Mesothelial cell of epicardium (in vitro differentiated cells): ENCODE measurements at regions not wholly inside any gene's neighbourhood (a gene's known extent, or its start where the extent isn't known, plus 50 kb on each side); places are given as distances from the start of the nearest gene placed in this dataset.

Experiments
- DNase-seq, 2 experiments: peaks; one replicate each; pipeline ENCODE4 v3.0.0; 2021; ENCODE audit warnings: low spot score in 2 of 2; ENCODE audit not compliant: unreplicated experiment in 2 of 2
- H3K27ac Mint-ChIP-seq: 2 replicates; pipeline ENCODE4 v1.8.0; 2021; ENCODE audit warnings: mixed read lengths
- H3K27me3 Mint-ChIP-seq: 2 replicates; pipeline ENCODE4 v1.8.0; 2021; ENCODE audit warnings: low read depth, mixed read lengths
- H3K36me3 Mint-ChIP-seq: 2 replicates; pipeline ENCODE4 v1.8.0; 2021; ENCODE audit warnings: mixed read lengths
- H3K4me1 Mint-ChIP-seq: 2 replicates; pipeline ENCODE4 v1.8.0; 2021; ENCODE audit warnings: mixed read lengths
- H3K4me3 Mint-ChIP-seq: 2 replicates; pipeline ENCODE4 v1.8.0; 2021; ENCODE audit warnings: mild to moderate bottlenecking, moderate library complexity, mixed read lengths
- H3K9me3 Mint-ChIP-seq: 2 replicates; pipeline ENCODE4 v1.8.0; 2021; ENCODE audit warnings: mixed read lengths
- TF ChIP-seq, protein P1 (sequence below): fragments of 200-600 bp; sonication (generic); IDR thresholded peaks from one replicate; pipeline ENCODE4 v1.5.0; 2021; ENCODE audit warnings: antibody characterized with exemption; ENCODE audit not compliant: unreplicated experiment

DNA sequence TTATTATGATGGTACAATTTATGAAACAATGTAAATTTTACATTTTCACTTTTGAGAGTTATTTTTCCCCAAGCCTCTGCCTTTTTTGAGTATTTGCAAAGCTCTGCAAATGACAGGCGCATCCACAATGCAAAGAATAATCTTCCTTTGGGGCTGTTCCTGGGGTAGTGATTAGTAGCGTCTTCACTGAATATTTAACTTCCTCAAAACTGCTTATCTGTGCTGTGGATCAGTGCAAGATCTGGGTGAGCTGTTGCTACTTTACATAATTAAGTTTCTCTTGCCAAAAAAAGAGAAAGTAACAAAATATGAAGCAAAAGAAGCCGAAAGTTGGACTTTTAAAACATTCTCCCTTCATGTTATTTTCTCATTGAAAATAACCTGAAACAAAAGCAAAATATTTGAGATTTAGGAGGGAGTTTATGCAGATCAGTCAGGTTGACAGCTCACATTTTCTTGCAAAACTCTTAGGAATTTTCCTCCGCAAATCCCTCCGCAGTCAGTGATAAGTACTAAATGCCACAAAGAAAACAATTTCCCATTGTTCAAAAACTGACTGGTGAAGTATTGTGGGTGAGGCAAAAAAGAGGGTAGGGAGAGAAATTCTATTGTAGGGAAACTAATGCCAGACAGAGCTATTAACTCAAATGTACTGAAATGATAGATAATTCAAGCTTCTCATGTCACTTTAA lies 276.4 kb upstream of the B3GALT2 start:
- H3K4me3 Mint-ChIP-seq: peak overlapping the region; percentile 33
- DNase-seq: no peak
- TF ChIP-seq, protein P1, sequence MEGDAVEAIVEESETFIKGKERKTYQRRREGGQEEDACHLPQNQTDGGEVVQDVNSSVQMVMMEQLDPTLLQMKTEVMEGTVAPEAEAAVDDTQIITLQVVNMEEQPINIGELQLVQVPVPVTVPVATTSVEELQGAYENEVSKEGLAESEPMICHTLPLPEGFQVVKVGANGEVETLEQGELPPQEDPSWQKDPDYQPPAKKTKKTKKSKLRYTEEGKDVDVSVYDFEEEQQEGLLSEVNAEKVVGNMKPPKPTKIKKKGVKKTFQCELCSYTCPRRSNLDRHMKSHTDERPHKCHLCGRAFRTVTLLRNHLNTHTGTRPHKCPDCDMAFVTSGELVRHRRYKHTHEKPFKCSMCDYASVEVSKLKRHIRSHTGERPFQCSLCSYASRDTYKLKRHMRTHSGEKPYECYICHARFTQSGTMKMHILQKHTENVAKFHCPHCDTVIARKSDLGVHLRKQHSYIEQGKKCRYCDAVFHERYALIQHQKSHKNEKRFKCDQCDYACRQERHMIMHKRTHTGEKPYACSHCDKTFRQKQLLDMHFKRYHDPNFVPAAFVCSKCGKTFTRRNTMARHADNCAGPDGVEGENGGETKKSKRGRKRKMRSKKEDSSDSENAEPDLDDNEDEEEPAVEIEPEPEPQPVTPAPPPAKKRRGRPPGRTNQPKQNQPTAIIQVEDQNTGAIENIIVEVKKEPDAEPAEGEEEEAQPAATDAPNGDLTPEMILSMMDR: no peak
- peaks cover 39% of the 10 kb centered on the region for H3K4me1 Mint-ChIP-seq
- no peaks in the 10 kb centered on the region for H3K36me3 Mint-ChIP-seq
- H3K27ac Mint-ChIP-seq: peak overlapping the region; percentile 76
- H3K9me3 Mint-ChIP-seq: no peaks in the 10 kb centered on the region
- H3K27me3 Mint-ChIP-seq: no peaks in the 10 kb centered on the region

DNA sequence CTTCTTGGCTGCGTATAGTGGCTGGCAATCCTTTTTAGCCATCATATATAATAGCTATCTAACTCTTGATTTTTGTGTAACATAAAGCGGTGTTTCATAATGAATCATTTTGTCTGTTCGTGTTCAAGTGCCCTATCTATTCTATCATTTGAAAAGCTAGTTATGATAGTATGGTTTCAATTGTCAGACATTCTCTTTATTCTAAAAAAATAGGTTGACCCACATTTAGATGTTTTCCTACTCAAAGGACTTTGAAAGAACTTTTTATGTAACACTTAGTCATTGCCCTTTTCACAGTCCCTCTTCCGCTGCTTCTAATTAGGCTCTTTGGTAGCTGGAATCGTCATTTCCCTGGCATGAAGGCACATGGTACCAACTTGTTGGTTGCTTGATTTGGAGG lies 272.2 kb upstream of the B3GALT2 start:
- H3K27me3 Mint-ChIP-seq: no peaks in the 10 kb centered on the region
- TF ChIP-seq, protein P1: no peak
- DNase-seq: no peak
- H3K4me3 Mint-ChIP-seq: no peak overlapping the region
- H3K9me3 Mint-ChIP-seq: no peaks in the 10 kb centered on the region
- no peaks in the 10 kb centered on the region for H3K36me3 Mint-ChIP-seq
- no peak overlapping the region for H3K27ac Mint-ChIP-seq
- H3K4me1 Mint-ChIP-seq: peaks cover 31% of the 10 kb centered on the region

DNA sequence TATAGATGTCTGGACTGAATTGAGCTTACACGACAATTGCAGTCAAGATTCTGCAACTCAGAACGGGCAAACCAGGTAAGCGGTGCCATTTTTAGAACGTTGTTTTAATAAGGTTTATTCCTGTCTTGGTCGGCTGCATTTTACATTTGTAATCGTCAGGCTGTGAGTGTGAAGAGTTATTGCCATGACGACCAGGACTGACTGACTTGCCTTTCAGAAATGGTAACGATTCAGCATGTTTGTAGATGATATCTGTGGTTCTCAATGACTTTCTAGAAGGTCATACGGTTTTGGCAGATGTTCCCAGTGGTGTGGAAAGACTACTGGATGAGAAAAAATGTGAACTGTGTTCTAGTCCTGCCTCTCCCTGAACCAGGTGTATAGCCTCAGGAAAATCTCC lies 271.3 kb upstream of the B3GALT2 start:
- H3K9me3 Mint-ChIP-seq: no peaks in the 10 kb centered on the region

DNA sequence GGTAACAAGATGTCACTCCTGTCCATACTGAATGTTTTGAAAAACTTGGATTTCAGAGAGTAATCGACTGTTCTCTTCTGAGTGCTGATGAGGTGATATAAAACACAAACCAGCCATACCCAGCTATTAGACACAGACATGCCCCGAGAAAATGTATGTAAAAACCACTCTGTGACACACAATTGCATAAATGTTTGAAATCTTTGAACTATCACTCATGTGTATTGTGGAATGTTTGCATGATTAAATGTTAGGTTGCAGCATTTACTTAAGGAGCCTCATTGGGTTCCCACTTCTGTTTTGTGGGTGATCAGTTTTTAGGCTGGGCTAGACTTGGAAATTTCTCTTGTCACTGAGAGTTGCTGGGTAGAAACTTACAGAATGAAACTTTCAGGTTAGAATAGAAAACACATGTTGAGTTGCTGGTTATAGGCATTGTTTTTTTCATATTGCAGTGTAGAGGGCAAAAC lies 270.4 kb upstream of the B3GALT2 start:
- Mint-ChIP-seq H3K27ac (no peak overlapping the region), H3K36me3 (no peaks in the 10 kb centered on the region), H3K27me3 (no peaks in the 10 kb centered on the region), H3K4me3 (no peak overlapping the region), H3K4me1 (peaks cover 19% of the 10 kb centered on the region), H3K9me3 (no peaks in the 10 kb centered on the region)
- DNase-seq: no peak
- TF ChIP-seq, protein P1: no peak

More for the DNA sequence above, 271.3 kb upstream of the B3GALT2 start:
- DNase-seq: no peak
- Mint-ChIP-seq H3K27ac (no peak overlapping the region), H3K27me3 (no peaks in the 10 kb centered on the region), H3K4me3 (no peak overlapping the region), H3K36me3 (no peaks in the 10 kb centered on the region), H3K4me1 (peaks cover 21% of the 10 kb centered on the region)
- TF ChIP-seq, protein P1: no peak

DNA sequence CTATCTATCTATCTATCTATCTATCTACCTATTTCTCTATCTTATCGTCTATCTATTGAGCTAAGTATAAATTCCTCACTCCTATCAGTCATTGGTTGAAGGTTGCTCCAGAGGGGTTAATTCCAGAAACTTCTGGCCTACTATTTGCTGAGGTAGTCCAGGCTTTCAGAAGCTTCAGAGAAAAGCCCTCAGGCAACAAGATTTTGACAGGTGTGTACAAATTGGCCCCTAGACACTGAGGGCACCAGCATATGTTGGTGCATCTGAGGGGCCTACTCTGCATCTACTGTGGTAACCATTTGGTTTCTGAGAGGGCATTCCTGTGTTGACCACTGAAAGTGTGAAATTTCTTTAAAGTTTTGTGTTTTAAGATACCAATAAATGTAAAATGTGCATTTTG lies 265.2 kb upstream of the B3GALT2 start:
- DNase-seq: no peak
- no peak overlapping the region for H3K27ac Mint-ChIP-seq
- no peaks in the 10 kb centered on the region for H3K36me3 Mint-ChIP-seq
- H3K4me1 Mint-ChIP-seq: peaks cover 12% of the 10 kb centered on the region
- TF ChIP-seq, protein P1: no peak
- H3K4me3 Mint-ChIP-seq: no peak overlapping the region
- no peaks in the 10 kb centered on the region for H3K9me3 Mint-ChIP-seq
- H3K27me3 Mint-ChIP-seq: no peaks in the 10 kb centered on the region
